Stimulated activated naive CD4-positive, alpha-beta T cell treated with Interleukin-2 at 50 U/mL for 16 hours (primary cell): ENCODE measurements at regions not wholly inside any gene's neighbourhood (a gene's known extent, or its start where the extent isn't known, plus 50 kb on each side); places are given as distances from the start of the nearest gene placed in this dataset.
"Not testable (repeated sequence)": the region's sequence is repeated elsewhere in the genome, so short reads cannot be mapped to it uniquely, and the experiment has no call there.

Experiments
- DNase-seq: peaks from one replicate; lab custom pipeline; 2025; lab: John Stamatoyannopoulos, UW

- DNase-seq: no peak
Observed at GRCh38 chr3:6706777-6707176, 154.1 kb upstream of the GRM7 start.

- no peak for DNase-seq
Observed at GRCh38 chr3:6709178-6709577, 151.7 kb upstream of the GRM7 start.

- DNase-seq: no peak
Observed at GRCh38 chr3:6714962-6715361, 146.0 kb upstream of the GRM7 start.

- DNase-seq: no peak
Observed at GRCh38 chr3:6716420-6716819, 144.5 kb upstream of the GRM7 start.

- no peak for DNase-seq
Observed at GRCh38 chr3:6717026-6717943, 143.6 kb upstream of the GRM7 start.

- no peak for DNase-seq
Observed at GRCh38 chr3:6719999-6720398, 140.9 kb upstream of the GRM7 start.

- DNase-seq: no peak
Observed at GRCh38 chr3:6721491-6721890, 139.4 kb upstream of the GRM7 start.

- DNase-seq: no peak
Observed at GRCh38 chr3:6723205-6723604, 137.7 kb upstream of the GRM7 start.

GRCh38 chr3:6726811-6727210 is 134.1 kb upstream of the GRM7 start:
- no peak for DNase-seq

- no peak for DNase-seq
Observed at GRCh38 chr3:6732807-6733206, 128.1 kb upstream of the GRM7 start.

GRCh38 chr3:6733699-6734394 is 127.1 kb upstream of the GRM7 start:
- DNase-seq: no peak

GRCh38 chr3:6734395-6734746 is 126.5 kb upstream of the GRM7 start:
- DNase-seq: no peak

- no peak for DNase-seq
Observed at GRCh38 chr3:6736836-6737629, 123.9 kb upstream of the GRM7 start.

GRCh38 chr3:6737630-6738029 is 123.3 kb upstream of the GRM7 start:
- no peak for DNase-seq

GRCh38 chr3:6739288-6739687 is 121.6 kb upstream of the GRM7 start:
- no peak for DNase-seq

GRCh38 chr3:6743067-6743720 is 117.7 kb upstream of the GRM7 start:
- DNase-seq: no peak

GRCh38 chr3:6746443-6746842 is 114.5 kb upstream of the GRM7 start:
- no peak for DNase-seq

- DNase-seq: no peak
Observed at GRCh38 chr3:6747017-6747416, 113.9 kb upstream of the GRM7 start.

- no peak for DNase-seq
Observed at GRCh38 chr3:6750782-6751181, 110.1 kb upstream of the GRM7 start.

- DNase-seq: no peak
Observed at GRCh38 chr3:6753536-6753935, 107.4 kb upstream of the GRM7 start.

GRCh38 chr3:6769532-6770396 is 91.2 kb upstream of the GRM7 start:
- DNase-seq: not testable (repeated sequence)
